Retina (tissue), 1 donor: ENCODE measurements at regions not wholly inside any gene's neighbourhood (a gene's known extent, or its start where the extent isn't known, plus 50 kb on each side); places are given as distances from the start of the nearest gene placed in this dataset.
A peak's percentile ranks its signal among the peaks of the same experiment; 100 is the strongest.

ENCODE experiments used
- DNase-seq: peaks from one replicate; pipeline ENCODE4 v3.0.0-alpha.2; 2016

DNA sequence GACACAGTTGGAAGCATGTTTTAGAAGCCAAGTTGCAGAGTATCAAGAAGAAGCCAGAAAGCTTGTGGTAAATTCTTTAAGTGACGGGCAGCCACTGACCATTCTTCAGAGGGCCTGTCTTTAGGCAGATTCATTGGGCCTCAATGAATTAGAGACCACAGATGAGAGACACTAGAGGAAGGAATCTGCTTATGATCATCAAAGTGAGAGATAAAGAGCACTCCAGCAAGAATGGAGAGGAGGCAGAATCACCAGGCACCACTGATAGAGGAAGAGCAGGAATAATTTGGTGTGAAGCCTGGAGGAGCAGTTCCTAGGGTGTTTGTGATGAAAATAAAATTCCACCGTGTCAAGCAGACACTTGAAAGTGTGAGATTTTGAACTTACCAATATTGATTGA is 365.9 kb upstream of the SLC30A5 start:
- no peak for DNase-seq

DNA sequence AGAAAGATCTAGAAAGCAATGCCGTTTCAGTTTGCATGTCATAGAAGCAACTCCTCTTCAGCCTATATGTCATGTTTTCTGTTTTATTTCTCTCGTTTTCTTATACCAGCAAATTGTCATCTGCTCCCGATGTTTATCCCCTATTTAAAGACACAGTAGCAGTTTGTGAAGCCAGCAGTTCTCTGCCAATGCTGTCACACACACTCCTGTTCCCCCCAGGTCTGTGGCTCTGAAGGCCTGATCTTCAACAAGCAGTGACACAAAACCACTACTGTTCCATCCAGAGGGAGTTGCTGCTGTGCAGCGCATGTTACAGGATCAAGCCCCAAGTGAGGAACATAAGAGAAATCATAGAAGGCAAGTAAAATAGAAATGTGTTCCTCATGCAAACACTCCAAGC is 364.1 kb upstream of the SLC30A5 start:
- no peak for DNase-seq

DNA sequence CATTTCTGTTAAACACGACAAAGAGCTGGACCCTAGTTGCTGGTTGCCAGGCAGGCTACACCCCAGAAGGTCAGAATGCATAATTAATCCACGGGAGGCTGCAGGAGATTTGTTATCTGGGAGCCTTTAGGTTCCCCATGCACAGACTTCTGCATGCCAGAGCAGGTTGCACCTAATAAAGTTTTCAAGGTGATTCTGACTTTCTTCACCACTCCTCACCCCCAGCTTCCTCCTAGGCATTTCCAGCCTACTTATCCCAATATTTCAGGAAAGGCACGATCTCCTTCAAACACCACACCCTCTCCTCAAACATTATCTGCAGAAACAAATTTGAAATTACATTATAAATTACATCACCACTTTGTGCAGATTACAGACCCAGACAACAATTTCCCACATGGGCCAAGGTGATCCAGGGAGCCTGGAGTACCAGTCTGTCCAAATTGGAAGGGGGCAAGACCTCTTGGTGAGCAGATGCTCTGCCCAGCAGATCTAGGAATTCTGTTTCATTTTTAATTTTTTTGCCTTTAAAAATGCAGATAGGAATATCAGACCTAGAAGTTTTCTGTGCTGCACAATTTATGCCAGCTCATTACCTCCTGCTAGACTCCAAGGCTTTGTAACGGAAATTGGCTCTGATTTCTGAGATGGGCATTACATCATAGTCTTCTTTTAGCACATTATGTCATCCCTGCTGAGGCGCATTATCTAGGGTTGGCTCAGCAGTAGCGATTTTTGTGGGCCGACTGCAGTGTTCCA is 363.4 kb upstream of the SLC30A5 start:
- DNase-seq = peak; percentile 40

DNA sequence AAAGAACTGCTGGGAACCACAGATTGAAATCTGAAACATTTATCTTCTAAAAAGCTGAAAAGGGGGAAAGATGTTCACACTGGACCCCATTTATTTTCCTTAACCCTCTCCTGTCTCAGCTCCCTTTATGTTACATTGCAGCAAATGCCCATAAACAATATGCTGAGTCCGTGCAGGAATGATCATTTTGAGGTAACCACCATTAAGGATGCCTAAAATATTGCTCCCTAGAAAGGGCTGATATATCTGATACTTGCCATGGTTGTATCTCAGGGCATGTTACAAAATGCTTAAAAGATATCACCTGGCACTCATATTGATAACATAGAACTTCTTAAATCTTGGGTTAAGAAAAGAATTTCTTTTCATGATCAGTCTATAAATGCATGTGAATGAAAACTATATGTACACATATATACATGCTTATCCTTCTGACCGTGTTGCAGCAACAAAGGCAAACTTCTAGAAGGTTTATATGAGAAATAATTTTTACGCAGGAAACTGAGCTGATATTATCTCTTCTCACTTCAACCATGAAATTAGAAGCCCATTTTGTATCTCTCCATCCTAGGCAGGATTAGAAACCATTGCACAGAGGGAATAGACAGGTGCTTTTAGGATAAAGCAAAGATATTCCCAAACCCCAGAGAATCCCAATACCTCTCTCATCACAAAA is 362.7 kb upstream of the SLC30A5 start:
- no peak for DNase-seq

DNA sequence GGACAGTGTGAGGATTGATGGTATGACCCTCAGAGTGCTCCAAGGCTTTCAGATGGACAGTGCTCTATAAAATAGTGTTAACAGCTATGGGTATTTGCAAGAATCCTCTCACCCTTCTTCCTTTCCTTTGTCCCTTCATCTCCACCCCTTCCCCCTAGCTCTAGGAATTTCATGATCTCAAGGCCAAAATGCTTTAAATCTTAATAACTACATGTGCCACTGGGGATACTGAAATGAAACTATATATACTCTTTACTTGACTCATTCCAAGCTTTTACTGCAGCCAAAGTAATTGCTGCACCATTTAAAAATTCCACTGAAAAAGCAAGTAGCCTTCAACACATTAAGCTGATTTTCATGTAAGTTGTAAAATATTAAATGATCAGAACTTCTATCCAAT is 361.6 kb upstream of the SLC30A5 start:
- DNase-seq = no peak

DNA sequence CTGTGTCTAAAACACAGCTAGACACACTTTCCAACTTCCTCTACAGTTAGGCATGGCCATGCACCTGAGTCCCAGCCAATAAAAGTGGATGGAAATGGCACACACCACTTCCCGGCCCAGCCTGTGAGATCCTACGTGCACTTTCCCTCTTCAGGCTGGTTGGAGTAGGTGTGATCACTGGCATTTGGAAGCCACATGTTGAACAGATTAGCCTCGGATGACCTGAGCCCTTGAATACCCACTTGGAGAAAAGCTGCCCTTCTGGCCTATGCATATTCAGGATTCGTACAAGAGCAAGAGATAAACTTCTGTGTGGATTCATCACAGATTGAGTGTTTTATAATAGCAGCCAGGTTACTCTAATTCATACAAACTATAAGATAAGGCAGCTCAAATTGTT is 359.0 kb upstream of the SLC30A5 start:
- no peak for DNase-seq

DNA sequence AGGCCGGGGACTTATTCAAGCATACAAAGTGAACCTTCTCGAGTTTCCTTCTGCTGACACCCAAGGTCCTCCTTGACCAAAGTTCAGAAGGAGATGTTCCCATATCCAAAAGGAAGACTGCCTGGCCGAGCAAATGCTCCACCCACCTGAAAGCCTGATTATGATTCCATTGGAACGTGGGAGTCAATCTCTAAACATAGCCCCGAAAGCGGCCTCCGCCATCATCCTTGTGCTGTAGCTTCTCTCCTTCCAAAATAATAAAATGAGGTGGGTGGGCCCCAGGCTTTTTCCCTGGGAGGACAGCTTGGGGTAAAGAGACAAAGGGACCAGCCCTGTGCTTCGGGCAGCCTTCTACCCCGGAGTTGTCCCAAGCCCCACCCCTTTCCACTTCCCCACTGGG is 355.6 kb upstream of the SLC30A5 start:
- DNase-seq = no peak

DNA sequence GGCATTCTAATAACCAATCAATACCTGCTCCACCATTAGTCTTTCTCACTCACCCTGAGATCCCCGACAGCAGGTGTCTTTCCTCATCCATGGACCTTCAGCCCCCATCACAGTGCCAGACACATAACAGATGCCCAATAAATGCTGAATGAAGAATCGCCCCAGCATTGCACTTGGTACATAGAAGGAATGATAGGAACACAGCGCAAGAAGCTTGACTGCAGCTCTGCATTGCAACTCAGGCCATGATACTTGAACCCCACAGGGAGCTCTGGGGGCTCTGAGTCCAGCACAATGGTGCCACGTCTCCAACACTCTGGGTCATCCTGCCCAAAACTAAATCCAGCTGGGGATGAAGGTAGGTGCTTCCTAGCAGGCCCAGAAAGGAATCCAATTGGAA is 355.0 kb upstream of the SLC30A5 start:
- DNase-seq = no peak

DNA sequence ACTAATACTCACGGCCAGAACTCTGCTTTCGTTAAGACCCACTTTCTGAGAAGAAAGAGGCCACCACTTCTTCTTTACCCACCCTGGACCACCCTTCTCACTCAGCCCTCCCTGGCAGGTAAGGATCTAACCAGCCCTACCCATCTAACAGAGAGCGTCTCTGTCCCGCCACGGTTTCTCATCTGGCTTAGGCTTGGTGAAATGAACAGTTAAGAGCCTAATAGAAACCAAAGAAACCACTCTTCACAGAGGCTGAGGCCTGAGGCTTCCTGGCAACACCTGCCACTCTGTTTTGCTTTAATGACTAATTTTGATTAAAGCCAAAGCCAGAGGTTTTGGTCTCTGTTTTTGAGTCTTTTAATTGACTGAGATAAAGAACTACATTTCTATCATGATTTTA is 354.1 kb upstream of the SLC30A5 start:
- no peak for DNase-seq

DNA sequence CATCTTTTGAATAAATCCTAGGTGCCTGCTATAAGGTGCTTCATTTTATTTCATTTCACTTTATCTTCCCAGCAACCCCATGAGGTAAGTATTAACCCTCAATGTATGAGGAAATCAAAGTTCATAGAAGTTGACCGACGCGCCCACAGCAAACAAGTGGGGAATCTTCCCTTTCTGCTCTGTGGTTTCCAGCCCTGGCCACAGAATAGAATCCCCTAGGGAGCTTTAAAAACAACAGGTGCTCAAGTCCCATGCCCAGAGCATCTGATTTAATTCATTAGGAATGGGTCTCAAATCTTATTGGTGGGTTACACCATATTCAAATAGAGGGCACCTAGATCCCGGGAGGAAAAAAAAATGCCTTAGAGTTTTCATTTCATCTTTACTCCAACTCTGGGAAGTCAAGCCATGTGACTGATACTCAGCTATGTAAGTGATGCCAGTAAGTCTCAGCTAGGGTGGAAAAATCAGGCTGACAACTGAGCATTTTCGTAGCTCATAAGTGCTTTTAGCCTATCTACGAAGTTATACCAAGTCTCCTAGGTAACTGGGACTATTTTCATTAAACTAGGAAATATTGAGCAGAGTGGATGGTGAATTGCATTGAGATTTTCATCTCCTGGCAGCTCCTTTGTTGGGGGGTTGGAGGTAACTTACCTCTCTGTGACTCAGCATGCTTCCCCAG is 353.4 kb upstream of the SLC30A5 start:
- DNase-seq = no peak

DNA sequence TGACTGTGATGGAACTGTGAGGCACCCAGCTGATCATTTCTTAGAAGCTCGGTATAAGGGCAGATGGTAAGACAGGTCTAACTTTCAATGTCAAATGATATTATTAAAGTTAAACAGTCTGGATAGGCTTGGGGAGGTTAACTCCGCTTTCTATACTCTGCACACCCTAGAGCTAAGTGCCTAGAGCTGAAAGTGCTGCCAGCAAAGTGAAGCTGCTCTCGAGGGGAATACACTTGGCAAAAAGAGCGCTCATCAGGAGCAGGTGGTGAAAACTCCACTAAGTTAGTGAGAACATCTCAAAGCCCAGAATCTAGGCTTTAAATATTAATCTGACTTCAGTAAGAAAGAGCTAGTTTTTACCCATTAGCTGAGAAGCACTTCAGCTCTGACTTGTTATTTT is 349.6 kb upstream of the SLC30A5 start:
- DNase-seq = peak; percentile 29

DNA sequence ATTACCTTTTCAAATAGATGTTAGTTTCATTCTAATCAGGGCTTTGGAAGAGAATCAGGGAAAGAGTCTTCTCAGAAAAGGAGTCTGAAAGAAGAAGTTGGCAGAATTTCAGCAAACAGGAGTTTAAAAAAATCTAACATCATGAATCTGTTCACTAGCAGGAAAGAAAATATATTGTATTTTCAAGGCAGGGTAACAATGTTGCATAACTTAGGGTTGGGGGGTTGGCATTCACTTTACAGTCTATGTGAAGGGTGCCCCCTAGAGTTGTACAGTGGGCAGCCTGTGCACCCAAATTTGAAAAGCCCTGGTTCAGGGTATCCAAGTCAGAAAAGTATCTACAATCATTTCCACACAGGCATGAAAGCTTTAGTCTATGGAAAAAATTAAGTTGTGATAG is 348.4 kb upstream of the SLC30A5 start:
- DNase-seq = no peak

DNA sequence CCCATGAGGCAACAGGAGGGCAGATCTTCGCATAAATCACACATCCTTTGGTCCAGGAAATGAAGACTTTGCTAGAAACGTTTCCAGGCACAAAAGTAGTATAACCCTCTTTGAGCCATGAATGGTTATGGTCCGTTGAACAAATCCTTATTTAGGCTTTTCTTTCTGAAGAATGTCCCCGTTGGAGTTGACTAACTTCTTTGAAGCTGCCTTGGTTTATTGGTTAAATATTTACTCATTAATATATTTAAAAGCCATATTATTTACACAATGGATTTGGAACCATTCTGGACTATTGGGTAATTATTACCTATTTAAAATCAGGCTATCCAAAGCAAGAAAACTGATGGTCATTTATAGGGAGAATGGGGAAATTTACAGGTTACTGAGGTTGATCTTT is 347.6 kb upstream of the SLC30A5 start:
- no peak for DNase-seq

DNA sequence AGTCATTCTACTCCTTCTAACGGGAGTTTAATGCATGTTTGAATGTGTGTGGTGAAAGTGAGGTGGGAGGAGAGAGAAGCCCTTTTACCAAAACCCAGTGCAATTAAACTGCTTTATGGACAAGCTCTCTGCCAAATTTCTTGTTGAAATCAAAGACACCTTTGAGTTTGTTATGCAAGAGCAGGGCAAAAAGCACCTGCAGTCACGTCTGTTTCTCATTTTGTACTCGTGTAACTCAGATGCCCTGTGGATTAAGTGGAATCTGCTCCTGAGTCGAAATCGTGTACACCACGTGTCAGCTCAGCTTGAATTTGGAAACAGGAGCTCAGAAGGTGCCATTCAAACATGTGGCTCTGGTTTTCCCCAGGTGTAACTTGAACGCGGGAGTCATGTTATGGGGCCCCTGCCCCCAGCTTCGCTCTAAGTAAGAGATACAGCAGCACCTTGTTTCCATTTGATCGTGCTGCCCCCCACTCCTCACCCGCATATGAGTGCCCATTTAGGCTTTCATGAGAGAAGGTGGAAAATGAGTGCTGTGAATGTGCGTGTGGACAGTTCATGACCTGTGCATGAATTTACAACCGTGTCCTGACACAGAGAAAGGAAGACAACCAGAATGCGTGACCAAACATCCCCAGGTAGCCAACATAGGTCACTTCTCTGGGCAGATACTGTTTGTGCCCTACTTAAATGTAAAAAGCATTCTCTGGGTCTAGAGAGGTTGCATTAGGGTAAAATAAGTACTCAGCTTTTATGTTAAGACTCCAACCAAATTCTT is 347.0 kb upstream of the SLC30A5 start:
- DNase-seq = no peak

DNA sequence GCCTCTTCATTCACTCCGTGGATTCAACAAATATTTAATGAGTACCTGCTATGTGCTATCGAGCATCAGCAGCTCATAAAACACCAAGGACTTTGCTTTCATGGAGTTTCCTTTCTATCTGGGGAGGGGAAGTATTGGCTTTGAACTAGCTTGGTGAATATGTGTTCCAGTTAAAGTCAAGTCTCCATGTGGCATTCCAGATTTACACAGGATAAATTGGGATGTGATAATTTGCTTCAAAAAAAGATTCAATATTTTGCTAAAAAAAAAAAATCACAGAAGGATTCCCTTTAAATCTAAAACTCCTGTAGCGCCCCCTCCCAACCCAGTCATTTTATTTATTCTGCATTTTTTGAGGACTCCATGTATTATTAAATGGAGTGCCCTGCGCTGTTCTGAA is 346.3 kb upstream of the SLC30A5 start:
- DNase-seq = no peak

DNA sequence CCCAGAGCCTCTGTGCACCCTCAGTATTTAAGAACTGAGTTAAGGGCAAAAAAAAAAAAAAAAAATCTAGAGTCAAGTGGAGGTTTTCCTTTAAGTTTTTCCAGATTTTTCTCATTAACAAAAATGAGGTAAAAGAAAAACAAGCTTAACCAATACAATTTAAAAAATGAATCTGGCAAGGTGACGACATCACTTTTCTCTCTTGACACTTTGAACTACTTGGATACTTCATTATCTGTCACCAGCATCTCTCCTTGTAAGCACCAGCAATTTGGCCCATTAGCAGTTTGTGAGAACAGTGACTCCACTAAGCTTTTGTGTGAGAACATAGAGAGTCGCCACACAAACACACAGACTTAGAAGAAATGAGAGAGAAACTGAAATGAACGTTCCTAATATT is 345.7 kb upstream of the SLC30A5 start:
- DNase-seq = no peak

DNA sequence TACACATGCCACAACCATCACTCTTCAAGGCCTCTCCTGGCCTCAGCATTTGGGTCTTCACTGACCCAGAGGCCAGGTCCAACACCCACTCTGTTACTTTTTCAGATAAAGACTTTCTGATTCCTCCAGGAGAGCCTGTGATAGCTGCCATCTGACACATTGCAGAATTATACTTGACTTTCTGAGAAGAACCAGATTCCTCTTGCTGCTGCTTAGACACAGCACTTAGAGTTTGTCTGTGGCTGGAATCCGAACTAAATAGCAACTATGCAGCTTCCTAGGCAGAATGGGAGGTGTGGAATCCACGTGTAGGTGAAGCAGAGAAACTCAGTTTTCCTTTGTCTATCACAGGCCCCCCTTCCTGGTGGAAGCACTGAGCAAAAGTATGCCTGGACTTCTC is 344.7 kb upstream of the SLC30A5 start:
- DNase-seq = no peak

DNA sequence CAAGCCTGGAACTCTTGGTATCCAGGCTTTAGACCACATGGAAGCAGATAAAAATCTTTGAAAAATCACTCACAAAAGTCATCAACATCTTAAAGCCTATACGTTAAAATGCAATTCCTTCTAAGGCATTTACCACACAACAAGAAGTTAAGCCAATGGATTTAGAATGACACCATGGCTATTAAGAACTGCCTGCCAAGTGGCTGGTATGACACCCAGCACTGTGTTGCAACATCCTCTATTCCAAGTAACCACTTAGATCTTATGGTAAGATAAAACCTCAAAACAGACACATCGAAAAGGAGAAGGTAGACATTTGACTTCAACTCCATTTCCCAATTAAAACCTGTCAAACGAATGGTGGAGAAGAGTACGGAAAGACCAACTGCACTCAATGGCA is 344.2 kb upstream of the SLC30A5 start:
- DNase-seq = no peak

DNA sequence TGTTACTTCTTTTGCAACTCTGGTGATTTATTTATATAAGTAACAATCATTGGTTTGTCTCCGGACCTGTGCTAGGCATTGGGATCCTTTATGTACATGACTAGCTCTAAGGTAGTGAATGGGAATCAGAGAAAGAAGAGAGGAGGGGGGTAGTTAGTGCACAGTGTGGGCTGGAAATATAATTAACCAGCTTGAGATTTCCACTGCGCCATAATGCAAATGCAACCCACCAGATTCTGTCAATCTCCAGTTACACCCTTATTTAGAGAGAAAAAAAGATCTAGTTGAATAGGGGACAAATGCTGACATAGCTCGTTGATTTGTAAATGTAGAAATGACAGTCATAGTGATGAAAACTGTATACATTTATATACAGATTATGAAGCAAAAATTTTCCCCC is 342.2 kb upstream of the SLC30A5 start:
- no peak for DNase-seq

DNA sequence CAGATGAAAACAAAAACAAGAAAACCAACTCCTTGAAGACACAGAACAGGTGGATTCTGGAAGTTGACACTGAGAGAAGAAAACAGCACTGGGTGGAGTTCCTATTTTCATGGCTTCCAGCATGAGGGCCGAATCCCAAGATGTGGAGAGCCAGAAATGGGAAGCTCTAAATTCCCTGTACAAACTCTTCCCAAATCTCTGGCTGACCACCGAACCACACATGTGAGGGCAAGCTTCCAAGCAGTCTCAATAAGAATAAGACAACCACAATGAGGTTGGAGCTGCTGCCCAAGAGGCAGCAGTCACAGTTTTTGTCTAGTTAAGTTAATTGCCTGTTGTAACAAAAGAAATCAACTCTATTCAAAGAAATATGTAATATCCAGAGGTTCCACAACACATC is 339.3 kb upstream of the SLC30A5 start:
- no peak for DNase-seq

DNA sequence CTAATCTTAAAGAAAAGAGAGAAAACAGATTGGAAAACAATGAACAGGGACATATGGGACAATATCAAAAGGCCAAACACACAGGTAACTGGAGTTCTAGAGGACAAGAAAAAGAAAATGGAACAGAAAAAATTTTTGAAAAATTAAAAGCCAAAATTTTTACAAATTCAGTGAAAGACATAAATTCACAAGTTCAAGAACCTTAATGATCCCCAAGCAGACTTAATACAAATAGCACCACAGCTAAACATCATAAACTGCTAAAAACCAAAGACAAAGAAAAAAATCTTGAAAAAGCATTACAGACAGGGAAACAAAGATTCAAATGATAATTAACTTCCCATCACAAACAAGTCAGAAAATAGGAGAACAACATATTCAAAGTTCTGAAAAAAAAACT is 338.5 kb upstream of the SLC30A5 start:
- no peak for DNase-seq

DNA sequence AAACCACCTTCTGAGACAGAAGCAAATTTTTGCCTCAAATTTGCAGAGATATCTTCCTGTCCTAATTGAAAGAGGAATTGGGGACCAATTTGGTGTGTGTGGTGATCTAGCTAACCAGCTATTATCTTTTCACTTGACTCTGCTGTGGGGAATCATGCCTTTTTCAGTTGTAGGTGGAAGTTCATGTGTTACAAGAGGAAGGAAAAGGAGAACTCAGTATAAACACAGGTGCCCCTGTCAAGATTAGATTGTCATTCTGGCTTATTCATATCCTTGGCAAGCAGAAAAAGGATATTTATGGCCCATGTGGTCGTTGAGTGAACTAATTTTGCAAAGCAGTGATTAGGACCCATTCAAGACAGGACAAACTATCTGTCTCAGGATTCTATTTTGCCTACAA is 336.8 kb upstream of the SLC30A5 start:
- DNase-seq = no peak

DNA sequence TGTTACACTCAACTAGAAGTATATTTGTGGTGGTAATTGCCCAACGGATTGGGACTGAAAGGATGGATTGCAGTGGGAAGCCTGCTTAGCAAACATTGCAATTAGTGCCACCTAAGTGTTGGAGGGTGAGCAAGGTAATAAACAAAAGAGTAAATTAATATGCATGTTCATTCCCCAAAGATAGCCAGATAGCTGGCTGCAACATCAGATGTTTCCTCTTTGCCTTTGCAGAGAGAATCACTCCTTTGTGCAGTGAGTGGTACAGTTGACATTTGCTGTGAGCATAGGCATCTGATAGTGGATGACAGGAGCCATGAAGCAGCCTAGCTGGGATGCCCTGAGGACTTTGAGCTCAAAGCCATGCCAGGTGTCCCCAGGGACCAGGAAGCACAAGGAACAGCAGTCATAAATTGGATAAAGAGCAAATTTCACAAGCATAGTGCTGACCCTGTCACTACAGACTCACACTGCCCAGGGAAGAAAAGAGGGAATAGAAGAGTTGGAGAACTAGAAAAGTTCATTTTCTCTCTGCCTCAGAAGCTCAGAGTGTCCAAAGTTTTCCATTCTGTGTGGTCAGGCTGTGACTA is 336.1 kb upstream of the SLC30A5 start:
- DNase-seq = no peak
